ENCODE measurements at regions not wholly inside any gene's neighbourhood (a gene's known extent, or its start where the extent isn't known, plus 50 kb on each side); places are given as distances from the start of the nearest gene placed in this dataset.
"Not testable (repeated sequence)": the region's sequence is repeated elsewhere in the genome, so short reads cannot be mapped to it uniquely, and the experiment has no call there.

DNA sequence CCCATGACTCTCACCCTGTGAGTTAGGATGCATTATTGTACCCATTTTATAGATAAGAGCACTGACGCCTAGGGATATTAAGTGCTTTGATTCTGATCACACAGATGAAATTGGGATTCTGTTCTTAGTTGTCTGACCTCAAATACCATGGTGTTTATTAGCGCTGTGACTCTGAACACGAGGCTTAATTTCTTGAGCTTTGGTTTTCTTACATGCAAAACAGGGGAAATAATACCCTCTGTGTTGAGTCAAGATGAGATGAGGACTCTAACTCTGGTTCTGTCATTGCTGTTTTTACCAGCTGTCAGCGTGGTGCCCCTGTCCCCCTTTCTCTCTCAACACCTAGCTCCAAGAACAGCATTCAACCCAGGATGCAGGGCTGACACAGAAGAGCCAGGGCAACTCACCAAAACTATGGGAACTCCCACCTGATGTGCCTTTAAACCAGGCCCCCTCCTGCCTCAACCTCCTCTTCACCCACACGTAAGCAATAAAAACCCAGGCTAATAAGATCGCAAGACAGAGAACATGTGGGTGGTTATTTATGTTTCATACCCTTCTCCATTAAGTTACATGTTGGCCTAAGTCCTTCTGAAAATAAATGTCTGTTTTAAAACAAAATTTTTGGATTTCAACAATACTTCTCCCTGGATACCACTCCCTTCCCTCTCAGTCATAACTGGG is 100.1 kb upstream of the SPATA12 start:
- in situ Hi-C loops (cut with MboI; ENCODE audit: low sequenced_read_pairs), result no loop called here

DNA sequence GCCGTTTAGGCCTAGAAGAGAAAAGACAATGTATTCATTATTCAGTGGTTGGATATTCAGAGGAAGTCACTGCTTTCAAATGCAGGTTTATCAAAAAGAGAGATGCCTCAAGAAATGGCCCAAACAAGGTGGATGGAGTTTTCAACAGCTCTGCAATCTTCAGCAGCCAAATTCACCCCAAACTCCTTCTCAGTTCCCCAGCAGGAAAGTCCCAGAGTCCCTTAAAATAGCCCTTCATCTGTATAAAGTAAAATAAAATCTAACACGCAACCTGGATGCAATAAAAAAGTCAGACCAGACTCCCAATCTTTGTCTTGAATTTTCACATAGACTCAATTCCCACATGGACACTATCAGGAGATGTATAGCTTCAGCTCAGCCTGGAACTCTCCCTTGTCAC is 101.6 kb upstream of the SPATA12 start:
- in situ Hi-C loops (cut with MboI; ENCODE audit: low sequenced_read_pairs), result no loop called here

DNA sequence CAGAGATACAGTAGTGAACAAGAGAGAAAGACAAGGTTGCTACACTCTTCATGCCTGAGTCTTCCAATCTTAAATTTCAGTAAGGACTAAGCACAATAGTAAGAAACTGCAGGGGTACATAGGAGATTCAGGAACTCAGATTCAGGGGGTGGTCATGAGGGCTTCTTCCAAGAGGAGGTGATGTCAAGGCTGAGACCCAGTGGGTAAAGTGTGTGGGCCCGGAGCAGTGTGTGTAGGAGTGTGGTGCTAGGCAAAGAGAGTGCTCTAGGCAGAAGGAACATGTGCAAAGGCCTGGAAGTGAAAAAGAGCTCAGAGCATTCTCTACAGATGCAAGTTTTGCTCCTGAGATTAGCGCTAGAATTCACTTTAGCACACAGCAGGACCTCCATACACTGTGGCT is 102.9 kb upstream of the SPATA12 start:
- in situ Hi-C loops (cut with MboI; ENCODE audit: low sequenced_read_pairs), result no loop called here

DNA sequence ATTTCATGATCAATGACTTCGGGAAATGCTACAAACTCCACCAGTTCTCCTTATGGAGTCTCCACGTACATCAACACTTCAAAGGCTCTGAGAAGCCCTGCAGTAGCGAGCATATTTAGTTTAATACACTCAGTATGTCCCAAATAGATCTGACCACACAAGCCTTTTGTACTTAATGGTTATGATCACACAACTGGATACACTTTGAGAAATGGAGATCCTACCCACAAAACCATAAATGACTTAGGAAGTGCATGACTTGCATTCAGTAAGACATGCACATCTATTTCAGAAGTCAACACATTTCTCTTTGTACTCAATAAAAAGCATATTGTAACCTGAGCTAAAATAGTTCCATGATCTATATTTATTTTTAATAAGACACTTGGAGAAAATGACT is 103.6 kb upstream of the SPATA12 start:
- in situ Hi-C loops (cut with MboI; ENCODE audit: low sequenced_read_pairs), result no loop called here

DNA sequence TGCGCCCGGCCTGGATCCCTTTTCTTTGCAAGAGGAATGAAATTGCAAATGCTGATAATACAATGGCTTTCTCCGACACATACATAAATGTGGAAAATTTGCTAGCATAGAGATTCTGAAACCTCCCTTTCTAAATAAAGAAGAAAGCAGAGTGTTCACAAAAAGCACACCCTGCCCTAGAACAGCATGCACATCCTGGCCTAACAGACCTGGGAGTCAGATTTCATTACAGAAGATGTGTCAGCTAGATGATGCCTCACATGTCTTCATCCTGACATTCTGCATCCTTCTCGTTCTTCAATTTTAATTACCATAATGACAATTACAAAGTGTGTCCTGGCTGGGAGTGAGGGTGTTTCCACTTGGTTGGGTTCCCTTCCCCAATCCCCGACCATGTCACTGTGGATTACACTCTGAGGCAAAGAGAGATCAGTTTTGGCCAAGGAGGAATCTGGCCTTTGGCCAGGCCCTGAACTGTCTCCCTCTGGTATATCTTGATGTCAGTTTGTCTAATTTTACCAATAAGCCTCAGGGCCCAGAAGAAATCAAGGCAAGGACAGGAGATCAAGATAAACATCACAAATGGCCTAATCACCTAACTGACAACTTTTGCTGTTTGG is 104.9 kb upstream of the SPATA12 start:
- in situ Hi-C loops (cut with MboI; ENCODE audit: low sequenced_read_pairs), result no loop called here

DNA sequence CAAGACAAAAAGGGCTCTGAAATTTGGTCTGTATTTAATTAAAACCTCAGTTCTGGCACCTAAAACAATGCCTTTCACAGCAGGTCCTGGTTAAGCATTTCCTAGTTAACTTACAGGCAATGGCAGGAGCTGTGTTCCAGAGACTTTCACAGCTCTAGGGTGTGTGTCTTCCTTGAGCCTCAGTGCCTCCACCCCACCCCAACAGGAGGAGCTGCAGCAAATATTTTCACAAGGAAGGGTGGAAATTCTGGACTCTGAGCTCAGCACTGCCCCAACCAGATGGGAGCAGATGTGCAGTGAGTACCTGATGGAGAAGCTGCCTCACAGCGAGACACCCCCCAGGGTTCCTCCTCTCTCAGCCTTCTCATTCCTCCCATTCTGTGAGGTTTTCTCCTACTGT is 106.3 kb upstream of the SPATA12 start:
- in situ Hi-C loops (cut with MboI; ENCODE audit: low sequenced_read_pairs), result no loop called here

DNA sequence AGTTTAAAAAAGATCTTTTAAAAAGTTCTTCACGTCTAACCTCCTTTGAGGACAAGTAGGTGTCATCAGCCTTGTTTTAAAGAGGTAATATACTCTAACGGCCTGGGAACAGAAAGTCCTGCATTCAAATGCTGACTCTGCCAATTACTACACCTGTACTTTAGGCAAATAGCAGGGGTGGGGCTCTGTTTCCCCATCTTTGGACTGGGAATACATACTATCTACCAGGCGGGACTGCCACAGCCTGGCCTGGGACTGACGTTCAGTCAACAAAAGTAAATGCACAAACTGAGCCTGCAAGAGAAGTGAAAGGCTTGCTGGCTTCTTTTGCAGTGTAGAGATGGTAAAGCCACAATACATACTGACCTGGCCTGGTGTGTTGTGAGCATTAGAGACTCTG is 107.6 kb upstream of the SPATA12 start:
- in situ Hi-C loops (cut with MboI; ENCODE audit: low sequenced_read_pairs), result no loop called here

DNA sequence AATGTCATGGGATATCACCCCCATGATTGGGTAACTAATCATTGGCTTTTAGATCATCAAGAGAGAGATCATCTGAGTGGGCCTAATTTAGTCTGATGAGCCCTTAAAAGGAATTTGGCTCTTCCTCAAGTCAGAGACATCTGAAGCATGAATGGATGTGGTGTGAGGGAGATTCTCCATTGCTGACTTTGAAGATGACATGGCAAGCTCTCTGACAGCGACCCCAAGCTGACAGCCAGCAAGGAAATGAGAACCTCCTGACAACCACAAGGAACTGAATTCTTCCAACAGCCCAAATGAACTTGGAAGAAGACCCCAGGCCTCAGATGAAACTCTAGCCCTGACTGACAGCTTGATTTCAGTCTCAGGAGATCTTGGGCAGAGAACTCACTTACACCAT is 108.4 kb upstream of the SPATA12 start:
- in situ Hi-C loops (cut with MboI; ENCODE audit: low sequenced_read_pairs), result no loop called here

DNA sequence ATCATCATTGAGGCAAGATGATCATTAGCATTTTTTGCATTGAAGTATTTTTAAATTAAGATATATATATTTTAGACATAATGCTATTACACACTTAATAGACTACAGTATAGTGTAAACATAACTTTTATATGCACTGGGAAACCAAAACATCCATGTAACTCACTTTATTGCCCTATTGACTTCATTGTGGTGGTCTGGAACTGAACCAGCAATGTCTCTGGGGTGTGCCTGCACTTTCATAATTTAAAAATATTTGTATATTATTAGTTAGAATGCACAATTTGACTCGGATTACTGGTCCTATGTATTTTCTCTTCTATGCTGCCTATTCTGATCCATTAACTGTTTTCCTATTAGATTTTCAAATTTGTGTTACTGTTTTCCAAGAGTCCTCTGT is 109.1 kb upstream of the SPATA12 start:
- in situ Hi-C loops (cut with MboI; ENCODE audit: low sequenced_read_pairs), result no loop called here

DNA sequence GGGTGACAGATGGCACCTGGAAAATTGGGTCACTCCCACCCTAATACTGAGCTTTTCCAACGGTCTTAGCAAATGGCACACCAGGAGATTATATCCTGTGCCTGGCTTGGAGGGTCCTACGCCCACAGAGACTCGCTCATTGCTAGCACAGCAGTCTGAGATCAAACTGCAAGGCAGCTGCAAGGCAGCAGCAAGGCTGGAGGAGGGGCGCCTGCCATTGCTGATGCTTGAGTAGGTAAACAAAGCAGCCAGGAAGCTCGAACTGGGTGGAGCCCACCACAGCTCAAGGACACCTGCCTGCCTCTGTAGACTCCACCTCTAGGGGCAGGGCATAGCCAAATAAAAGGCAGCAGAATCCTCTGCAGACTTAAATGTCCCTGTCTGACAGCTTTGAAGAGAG is 115.1 kb upstream of the SPATA12 start:
- in situ Hi-C loops (cut with MboI; ENCODE audit: low sequenced_read_pairs), result not testable (repeated sequence)

DNA sequence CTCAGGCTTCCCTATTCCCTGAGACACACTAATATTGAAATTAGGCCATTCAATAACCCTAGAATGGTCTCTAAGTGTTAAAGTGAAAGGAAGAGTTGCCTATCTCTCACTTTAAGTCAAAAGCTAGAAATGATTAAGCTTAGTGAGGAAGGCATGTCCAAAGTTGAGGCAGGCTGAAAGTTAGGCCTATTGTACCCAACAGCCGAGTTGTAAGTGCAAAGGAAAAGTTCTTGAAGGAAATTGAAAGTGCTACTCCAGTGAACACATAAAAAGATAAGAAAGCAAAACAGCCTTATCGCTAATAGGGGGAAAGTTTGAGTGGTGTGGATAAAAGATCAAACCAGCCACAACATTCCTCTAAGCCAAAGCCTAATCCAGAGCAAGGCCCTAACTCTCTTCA is 117.9 kb upstream of the SPATA12 start:
- in situ Hi-C loops (cut with MboI; ENCODE audit: low sequenced_read_pairs), result no loop called here

DNA sequence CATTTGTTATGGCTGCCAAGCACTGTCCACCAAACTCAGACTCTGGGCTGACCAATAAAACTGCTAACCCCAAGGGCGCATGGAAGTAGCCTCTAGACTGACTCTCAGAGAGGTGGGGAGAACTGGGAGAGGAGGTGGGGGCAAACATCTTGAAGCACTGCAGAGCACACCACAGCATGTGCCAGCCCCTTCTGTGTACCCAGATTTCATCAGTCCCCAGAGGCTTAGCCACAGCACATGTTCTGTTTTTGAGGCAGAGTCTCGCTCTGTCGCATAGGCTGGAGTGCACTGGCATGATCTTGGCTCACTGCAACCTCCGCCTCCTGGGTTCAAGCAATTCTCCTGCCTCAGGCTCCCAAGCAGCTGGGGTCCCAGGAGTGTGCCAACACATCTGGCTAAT is 119.5 kb upstream of the SPATA12 start:
- in situ Hi-C loops (cut with MboI; ENCODE audit: low sequenced_read_pairs), result no loop called here

DNA sequence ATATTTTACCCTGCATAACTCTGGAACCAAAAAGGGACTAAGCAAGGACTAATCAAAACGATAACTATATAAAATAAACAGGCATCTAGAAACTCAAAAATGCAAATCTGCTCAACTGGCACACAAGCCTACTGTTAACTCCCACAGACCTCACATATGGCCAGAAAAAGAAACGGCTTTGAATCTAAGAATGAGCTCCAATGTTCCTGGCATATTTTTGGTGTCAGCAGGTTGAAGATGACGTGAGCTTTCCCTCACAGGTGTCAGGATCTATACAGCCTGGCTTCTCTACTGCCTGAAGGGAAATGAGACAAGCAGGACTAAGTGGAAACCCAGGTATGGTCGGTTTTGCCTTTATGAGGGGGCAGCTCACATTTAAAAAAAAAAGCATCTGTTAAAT is 120.1 kb upstream of the SPATA12 start:
- in situ Hi-C loops (cut with MboI; ENCODE audit: low sequenced_read_pairs), result no loop called here

DNA sequence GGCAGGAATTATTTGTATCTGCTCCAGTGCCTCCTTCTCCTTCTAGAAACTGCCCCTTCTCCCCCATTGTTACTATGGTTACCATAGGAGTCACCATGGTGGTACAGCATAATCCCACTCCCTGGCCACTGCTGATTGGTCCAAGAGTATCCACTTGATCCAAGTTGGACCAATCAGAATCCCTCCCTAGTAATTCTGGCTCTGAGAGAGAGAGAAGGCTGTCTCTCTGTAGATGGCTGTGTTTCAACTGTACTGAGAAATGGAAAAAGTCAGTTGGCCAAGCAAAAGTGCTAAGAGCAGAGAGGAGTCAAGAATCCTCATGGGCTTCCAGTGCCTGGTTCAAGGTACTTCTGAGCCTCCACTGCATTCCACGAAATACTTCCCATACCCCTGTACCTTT is 120.6 kb upstream of the SPATA12 start:
- in situ Hi-C loops (cut with MboI; ENCODE audit: low sequenced_read_pairs), result no loop called here

DNA sequence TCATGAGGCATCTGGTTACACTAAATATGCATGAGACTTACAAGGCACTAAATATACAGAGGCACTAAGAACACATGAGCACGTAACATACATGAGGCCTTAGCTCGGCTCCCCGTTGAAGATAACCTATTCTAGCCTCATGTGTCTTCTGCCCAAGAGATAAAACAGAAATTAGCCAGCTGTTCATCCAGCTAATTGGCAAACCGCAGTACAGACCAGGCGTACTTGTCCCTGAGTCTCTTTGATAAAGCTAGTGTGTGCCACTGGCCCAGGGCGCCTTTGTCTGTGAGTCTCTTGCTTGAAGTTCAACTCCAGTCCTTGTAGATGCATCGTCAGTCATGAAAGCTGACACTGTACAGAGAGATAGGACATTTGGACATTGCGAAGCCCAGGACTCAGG is 121.9 kb upstream of the SPATA12 start:
- in situ Hi-C loops (cut with MboI; ENCODE audit: low sequenced_read_pairs), result no loop called here

DNA sequence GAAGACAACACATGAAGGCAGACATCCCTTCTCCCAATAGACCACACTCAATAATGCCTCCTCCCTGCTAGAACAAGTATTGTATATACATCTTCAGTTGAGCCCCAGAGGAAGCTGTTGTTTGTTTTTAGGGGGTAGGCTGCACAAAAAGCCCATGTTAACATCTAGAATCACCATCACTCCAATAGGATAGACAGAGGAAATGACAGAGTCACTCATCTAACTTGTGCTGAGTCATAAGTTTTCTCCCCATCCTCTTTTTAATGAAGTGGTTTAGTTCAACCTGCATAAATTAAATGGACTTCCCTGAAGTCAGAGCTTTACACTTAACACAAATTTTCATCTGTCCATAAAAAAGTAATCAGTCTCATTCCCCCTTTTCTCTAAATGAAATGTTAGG is 122.9 kb upstream of the SPATA12 start:
- in situ Hi-C loops (cut with MboI; ENCODE audit: low sequenced_read_pairs), result no loop called here

DNA sequence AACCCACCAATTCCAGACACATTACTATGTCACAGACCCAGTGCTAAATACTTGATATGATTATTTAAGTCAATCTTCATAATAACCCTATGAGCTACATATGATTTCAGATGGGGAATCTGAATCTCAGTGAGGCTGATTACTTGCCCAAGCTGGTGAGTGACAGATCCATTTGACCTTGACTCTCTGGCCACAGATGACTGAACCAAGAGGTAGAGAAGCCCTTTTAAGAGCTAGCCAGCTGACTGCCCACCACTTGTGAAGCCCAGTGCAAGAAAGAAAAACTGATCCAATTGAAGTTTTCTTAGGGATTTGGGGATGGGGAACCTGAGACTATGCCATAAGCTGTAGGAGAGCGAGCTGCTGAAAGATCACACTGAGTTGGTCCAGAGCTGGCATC is 124.7 kb upstream of the SPATA12 start:
- in situ Hi-C loops (cut with MboI; ENCODE audit: low sequenced_read_pairs), result no loop called here

DNA sequence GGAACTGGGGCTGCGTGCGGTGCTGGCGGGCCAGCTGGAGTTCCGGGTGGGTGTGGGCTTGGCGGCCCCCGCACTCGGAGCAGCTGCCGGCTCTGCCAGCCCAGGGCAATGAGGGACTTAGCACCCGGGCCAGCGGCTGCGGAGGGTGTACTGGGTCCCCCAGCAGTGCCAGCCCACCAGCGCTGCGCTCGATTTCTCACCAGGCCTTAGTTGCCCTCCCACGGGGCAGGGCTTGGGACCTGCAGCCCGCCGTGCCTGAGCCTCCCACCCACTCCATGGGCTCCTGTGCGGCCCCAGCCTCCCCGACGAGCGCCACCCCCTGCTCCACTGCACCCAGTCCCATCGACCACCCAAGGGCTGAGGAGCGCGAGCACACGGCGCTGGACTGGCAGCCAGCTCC is 126.0 kb upstream of the SPATA12 start:
- in situ Hi-C loops (cut with MboI; ENCODE audit: low sequenced_read_pairs), result not testable (repeated sequence)

DNA sequence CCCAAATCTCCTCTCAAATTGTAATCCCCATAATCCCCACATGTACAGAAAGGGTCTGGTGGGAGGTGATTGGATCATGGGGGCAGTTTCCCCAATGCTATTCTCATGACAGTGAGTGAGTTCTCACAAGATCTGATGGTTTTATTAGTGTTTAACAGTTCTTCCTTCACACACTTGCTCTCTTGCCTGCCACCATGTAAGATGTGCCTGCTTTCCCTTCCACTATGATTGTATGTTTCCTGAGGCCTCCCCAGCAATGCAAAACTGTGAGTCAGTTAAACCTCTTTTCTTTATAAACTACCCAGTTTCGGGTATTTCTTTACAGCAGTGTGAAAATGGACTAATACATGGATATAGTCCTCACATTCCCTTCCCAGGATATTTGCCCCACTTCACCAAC is 126.7 kb upstream of the SPATA12 start:
- in situ Hi-C loops (cut with MboI; ENCODE audit: low sequenced_read_pairs), result no loop called here

DNA sequence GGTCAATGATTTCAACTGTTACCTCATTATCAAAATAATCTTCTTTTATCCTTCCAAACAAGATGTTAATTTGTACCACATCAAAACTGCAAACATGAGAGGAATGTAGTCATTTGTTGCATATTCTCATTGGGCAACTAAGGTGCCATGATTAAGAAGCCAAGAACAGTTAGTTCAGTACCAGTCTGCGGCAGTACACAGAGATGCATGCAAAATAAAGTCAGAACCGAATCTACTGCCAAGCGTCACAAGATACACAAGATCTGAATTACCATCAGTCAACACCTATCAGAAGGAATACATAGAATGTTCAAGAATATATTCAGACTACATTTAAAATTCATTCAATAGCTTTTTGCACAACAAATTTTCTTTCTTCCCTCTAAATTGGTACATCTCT is 127.6 kb upstream of the SPATA12 start:
- in situ Hi-C loops (cut with MboI; ENCODE audit: low sequenced_read_pairs), result no loop called here

DNA sequence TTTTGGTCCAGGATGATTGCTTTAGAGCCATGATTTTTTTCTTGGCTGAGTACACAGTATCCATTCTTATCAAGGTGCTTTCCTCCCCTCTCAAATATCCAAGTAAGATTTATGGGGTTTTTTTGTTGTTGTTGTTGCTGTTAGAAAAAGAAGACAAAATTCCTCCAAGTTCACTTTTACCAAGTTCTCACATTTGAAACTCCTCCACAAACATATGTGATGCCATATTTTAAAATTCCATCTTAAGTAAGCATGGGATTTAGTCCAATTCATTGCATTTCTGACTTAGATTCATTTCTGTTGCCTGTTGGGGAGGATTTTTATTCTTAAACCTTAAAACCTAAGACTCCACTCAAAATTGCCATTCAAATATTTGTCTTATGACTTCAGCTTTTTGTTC is 128.6 kb upstream of the SPATA12 start:
- in situ Hi-C loops (cut with MboI; ENCODE audit: low sequenced_read_pairs), result no loop called here

DNA sequence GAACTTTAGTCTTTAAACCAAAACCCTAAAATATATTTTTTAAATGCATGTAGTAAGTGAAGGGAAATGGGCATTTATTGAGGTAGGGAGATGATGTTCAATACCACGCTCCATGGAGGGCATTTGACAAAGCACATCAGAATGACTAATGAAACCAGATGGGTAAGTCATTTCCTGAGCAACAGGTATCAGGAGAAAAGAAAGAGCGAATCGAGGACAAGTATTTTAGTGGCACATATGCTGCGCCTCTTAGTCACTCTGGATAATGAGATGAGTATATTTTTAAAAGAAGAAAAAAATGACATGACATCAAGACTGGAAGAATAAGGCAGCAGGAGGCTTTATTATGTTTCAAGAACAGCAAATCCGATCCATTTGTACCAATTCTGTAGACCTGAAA is 129.0 kb upstream of the ARHGEF3 start:
- in situ Hi-C loops (cut with MboI; ENCODE audit: low sequenced_read_pairs), result no loop called here
